ENCODE measurements at regions not wholly inside any gene's neighbourhood (a gene's known extent, or its start where the extent isn't known, plus 50 kb on each side); places are given as distances from the start of the nearest gene placed in this dataset.
"Not testable (repeated sequence)": the region's sequence is repeated elsewhere in the genome, so short reads cannot be mapped to it uniquely, and the experiment has no call there.

GRCh38 chr9:91512235-91512634 is 88.6 kb upstream of the NFIL3 start:
- DNase-seq, result not testable (repeated sequence)

GRCh38 chr9:91503673-91504081 is 80.0 kb upstream of the NFIL3 start:
- DNase-seq, result peak; percentile 51 to 58

GRCh38 chr9:91502913-91503672 is 79.5 kb upstream of the NFIL3 start:
- no peak for DNase-seq

GRCh38 chr9:91502475-91502874 is 78.8 kb upstream of the NFIL3 start:
- no peak for DNase-seq

- peak; percentile 10 to 48 for DNase-seq
These were observed 76.9 kb upstream of the NFIL3 start for GRCh38 chr9:91500509-91501014.

GRCh38 chr9:91496351-91496750 is 72.7 kb upstream of the NFIL3 start:
- DNase-seq, result no peak

GRCh38 chr9:91495450-91495849 is 71.8 kb upstream of the NFIL3 start:
- no peak for DNase-seq

GRCh38 chr9:91494751-91495150 is 71.1 kb upstream of the NFIL3 start:
- DNase-seq, result no peak

GRCh38 chr9:91492237-91492636 is 68.6 kb upstream of the NFIL3 start:
- DNase-seq, result no peak

- DNase-seq, result no peak
These were observed 68.0 kb upstream of the NFIL3 start for GRCh38 chr9:91491624-91492023.

- DNase-seq, result no peak
These were observed 65.8 kb upstream of the NFIL3 start for GRCh38 chr9:91489361-91489899.

GRCh38 chr9:91488341-91488740 is 64.7 kb upstream of the NFIL3 start:
- DNase-seq, result no peak

GRCh38 chr9:91486699-91487497 is 63.3 kb upstream of the NFIL3 start:
- peak; percentile 12 to 20 for DNase-seq

GRCh38 chr9:91485006-91485405 is 61.4 kb upstream of the NFIL3 start:
- no peak for DNase-seq

- no peak for DNase-seq
These were observed 60.2 kb upstream of the NFIL3 start for GRCh38 chr9:91483835-91484234.

- no peak for DNase-seq
These were observed 59.6 kb upstream of the NFIL3 start for GRCh38 chr9:91483189-91483691.

- no peak for DNase-seq
These were observed 58.3 kb upstream of the NFIL3 start for GRCh38 chr9:91481972-91482371.

- DNase-seq, result no peak
These were observed 53.5 kb upstream of the NFIL3 start for GRCh38 chr9:91477106-91477505.

GRCh38 chr9:91474656-91475055 is 51.0 kb upstream of the NFIL3 start:
- DNase-seq, result no peak

Measured in inflammatory macrophage treated with lipopolysaccharide for 1 hour (primary cell).